HepG2 (cell line): ENCODE measurements at regions not wholly inside any gene's neighbourhood (a gene's known extent, or its start where the extent isn't known, plus 50 kb on each side); places are given as distances from the start of the nearest gene placed in this dataset.

Experiments used
- HCFC1 ChIP-seq: fragments of 150-350 bp; IDR thresholded peaks from 2 replicates; pipeline ENCODE4 v1.6.1; 2014; ENCODE audit warnings: low read depth, low read length
- ISX ChIP-seq: sonication (generic); formaldehyde crosslinking; conservative IDR thresholded peaks from 2 replicates; pipeline ENCODE4 v1.5.0; 2020; ENCODE audit warnings: missing genetic modification reagents
- REPIN1 ChIP-seq: sonication (generic); formaldehyde crosslinking; IDR thresholded peaks from 2 replicates; pipeline ENCODE4 v1.8.0; 2022; ENCODE audit warnings: missing genetic modification reagents, low read depth, mild to moderate bottlenecking, borderline replicate concordance
- SETDB1 ChIP-seq: sonication (generic); formaldehyde crosslinking; IDR thresholded peaks from 2 replicates; pipeline ENCODE4 v1.5.1; 2020; ENCODE audit warnings: missing genetic modification reagents, mild to moderate bottlenecking, borderline replicate concordance
- SIX4 ChIP-seq: sonication (generic); formaldehyde crosslinking; IDR thresholded peaks from 2 replicates; pipeline ENCODE4 v1.4.0; 2020; ENCODE audit warnings: missing genetic modification reagents
- YEATS4 ChIP-seq: sonication (generic); formaldehyde crosslinking; IDR thresholded peaks from 2 replicates; pipeline ENCODE4 v1.4.0; 2020; ENCODE audit warnings: missing genetic modification reagents, borderline replicate concordance
- ZBTB38 ChIP-seq: sonication (generic); formaldehyde crosslinking; IDR thresholded peaks from 2 replicates; pipeline ENCODE4 v1.5.1; 2020; ENCODE audit warnings: mild to moderate bottlenecking, missing genetic modification reagents
- ZFY ChIP-seq: sonication (generic); formaldehyde crosslinking; IDR thresholded peaks from 2 replicates; pipeline ENCODE4 v1.4.0; 2020; ENCODE audit warnings: missing genetic modification reagents
- ZNF33B ChIP-seq: sonication (generic); formaldehyde crosslinking; IDR thresholded peaks from 2 replicates; pipeline ENCODE4 v1.5.1; 2020; ENCODE audit warnings: mild to moderate bottlenecking, missing genetic modification reagents
- ZNF644 ChIP-seq: IDR thresholded peaks from 2 replicates; pipeline ENCODE4 v1.6.1; 2016; ENCODE audit warnings: low read depth
- TF ChIP-seq, protein P1 (sequence below): sonication (generic); formaldehyde crosslinking; IDR thresholded peaks from 2 replicates; pipeline ENCODE4 v1.5.0; 2020; ENCODE audit warnings: mild to moderate bottlenecking, missing genetic modification reagents, moderate library complexity
- TF ChIP-seq, protein P2 (sequence below): sonication (generic); formaldehyde crosslinking; IDR thresholded peaks from 2 replicates; pipeline ENCODE4 v1.8.0; 2022; ENCODE audit warnings: mild to moderate bottlenecking, missing genetic modification reagents, moderate library complexity
- TF ChIP-seq, protein P3 (sequence below): conservative IDR thresholded peaks from 2 replicates; pipeline ENCODE4 v1.6.1; 2018; ENCODE audit warnings: missing genetic modification reagents
- TF ChIP-seq, protein P4 (sequence below): sonication (generic); formaldehyde crosslinking; IDR thresholded peaks from 2 replicates; pipeline ENCODE4 v1.8.0; 2022; ENCODE audit warnings: mild to moderate bottlenecking, missing genetic modification reagents; ENCODE audit not compliant: insufficient replicate concordance
- TF ChIP-seq, protein P5 (sequence below): sonication (generic); formaldehyde crosslinking; IDR thresholded peaks from 2 replicates; pipeline ENCODE4 v1.4.0; 2020; ENCODE audit warnings: missing genetic modification reagents
- TF ChIP-seq, protein P6 (sequence below): sonication (generic); formaldehyde crosslinking; IDR thresholded peaks from 2 replicates; pipeline ENCODE4 v1.4.0; 2020; ENCODE audit warnings: missing genetic modification reagents

DNA sequence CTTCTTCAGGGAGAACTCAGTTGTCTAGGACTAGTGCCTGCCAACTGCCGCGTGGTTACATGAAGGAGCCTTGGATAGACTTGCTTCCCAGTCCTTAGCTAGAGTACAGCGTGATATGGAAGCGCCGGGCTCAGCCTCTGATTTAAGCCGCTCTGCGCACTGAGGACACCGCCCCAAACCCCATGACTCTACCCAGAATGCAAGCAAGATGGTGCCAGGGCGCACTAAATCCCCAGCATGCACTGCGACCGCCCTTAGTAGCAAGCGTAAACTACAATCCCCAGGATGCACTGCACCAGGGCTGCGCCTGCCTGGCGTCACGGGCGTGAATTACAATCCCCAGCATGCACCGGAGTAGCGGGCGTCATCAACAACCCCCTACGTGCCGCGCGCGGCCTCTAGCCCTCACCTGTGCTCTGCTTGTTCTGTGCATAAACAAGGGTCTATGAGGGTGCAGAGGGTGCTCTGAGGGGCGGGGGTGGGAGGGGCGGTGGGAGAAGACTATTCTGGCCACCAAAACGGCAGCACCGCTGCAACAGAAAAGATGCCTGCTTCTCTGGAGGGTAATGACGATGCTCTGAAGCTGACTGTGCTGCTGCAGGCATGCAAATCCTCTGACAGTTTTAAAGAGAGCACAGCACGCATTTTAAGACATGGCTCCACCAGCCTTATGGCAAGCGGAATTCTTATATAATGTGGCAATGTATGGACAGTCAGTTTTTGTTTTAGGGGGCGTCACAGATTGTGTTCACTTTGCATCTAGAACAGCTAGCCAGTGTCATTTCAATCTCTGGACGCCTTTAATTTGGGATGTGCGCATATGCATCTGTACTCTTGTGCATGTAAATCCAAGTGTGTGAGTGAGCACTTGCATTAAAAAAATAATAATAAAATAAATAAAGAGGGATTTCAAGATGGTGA, 282.5 kb upstream of the MYT1L start (continued):
- TF ChIP-seq, protein P1, sequence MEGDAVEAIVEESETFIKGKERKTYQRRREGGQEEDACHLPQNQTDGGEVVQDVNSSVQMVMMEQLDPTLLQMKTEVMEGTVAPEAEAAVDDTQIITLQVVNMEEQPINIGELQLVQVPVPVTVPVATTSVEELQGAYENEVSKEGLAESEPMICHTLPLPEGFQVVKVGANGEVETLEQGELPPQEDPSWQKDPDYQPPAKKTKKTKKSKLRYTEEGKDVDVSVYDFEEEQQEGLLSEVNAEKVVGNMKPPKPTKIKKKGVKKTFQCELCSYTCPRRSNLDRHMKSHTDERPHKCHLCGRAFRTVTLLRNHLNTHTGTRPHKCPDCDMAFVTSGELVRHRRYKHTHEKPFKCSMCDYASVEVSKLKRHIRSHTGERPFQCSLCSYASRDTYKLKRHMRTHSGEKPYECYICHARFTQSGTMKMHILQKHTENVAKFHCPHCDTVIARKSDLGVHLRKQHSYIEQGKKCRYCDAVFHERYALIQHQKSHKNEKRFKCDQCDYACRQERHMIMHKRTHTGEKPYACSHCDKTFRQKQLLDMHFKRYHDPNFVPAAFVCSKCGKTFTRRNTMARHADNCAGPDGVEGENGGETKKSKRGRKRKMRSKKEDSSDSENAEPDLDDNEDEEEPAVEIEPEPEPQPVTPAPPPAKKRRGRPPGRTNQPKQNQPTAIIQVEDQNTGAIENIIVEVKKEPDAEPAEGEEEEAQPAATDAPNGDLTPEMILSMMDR: peak; percentile 18; the same call in 1 of the 2 replicates
- TF ChIP-seq HCFC1 (peak; percentile 90), ISX (CRISPR knock-in tag) (no peak), REPIN1 (CRISPR knock-in tag) (no peak), ZBTB38 (CRISPR knock-in tag) (peak; percentile 70; the same call in 1 of the 2 replicates), SETDB1 (peak; percentile 92), SIX4 (CRISPR knock-in tag) (0 out of 2 replicates have a peak, but pooled peaks have one; percentile 18), ZNF644 (CRISPR knock-in tag) (peak; percentile 100), ZFY (CRISPR knock-in tag) (peak; percentile 74), ZNF33B (no peak), YEATS4 (CRISPR knock-in tag) (peak; percentile 22; the same call in 1 of the 2 replicates)
- TF ChIP-seq, protein P2, sequence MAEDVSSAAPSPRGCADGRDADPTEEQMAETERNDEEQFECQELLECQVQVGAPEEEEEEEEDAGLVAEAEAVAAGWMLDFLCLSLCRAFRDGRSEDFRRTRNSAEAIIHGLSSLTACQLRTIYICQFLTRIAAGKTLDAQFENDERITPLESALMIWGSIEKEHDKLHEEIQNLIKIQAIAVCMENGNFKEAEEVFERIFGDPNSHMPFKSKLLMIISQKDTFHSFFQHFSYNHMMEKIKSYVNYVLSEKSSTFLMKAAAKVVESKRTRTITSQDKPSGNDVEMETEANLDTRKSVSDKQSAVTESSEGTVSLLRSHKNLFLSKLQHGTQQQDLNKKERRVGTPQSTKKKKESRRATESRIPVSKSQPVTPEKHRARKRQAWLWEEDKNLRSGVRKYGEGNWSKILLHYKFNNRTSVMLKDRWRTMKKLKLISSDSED (CRISPR knock-in tag): no peak
- TF ChIP-seq, protein P3, sequence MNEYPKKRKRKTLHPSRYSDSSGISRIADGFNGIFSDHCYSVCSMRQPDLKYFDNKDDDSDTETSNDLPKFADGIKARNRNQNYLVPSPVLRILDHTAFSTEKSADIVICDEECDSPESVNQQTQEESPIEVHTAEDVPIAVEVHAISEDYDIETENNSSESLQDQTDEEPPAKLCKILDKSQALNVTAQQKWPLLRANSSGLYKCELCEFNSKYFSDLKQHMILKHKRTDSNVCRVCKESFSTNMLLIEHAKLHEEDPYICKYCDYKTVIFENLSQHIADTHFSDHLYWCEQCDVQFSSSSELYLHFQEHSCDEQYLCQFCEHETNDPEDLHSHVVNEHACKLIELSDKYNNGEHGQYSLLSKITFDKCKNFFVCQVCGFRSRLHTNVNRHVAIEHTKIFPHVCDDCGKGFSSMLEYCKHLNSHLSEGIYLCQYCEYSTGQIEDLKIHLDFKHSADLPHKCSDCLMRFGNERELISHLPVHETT (CRISPR knock-in tag): no peak
- TF ChIP-seq, protein P4, sequence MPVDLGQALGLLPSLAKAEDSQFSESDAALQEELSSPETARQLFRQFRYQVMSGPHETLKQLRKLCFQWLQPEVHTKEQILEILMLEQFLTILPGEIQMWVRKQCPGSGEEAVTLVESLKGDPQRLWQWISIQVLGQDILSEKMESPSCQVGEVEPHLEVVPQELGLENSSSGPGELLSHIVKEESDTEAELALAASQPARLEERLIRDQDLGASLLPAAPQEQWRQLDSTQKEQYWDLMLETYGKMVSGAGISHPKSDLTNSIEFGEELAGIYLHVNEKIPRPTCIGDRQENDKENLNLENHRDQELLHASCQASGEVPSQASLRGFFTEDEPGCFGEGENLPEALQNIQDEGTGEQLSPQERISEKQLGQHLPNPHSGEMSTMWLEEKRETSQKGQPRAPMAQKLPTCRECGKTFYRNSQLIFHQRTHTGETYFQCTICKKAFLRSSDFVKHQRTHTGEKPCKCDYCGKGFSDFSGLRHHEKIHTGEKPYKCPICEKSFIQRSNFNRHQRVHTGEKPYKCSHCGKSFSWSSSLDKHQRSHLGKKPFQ (CRISPR knock-in tag): no peak
- TF ChIP-seq, protein P5, sequence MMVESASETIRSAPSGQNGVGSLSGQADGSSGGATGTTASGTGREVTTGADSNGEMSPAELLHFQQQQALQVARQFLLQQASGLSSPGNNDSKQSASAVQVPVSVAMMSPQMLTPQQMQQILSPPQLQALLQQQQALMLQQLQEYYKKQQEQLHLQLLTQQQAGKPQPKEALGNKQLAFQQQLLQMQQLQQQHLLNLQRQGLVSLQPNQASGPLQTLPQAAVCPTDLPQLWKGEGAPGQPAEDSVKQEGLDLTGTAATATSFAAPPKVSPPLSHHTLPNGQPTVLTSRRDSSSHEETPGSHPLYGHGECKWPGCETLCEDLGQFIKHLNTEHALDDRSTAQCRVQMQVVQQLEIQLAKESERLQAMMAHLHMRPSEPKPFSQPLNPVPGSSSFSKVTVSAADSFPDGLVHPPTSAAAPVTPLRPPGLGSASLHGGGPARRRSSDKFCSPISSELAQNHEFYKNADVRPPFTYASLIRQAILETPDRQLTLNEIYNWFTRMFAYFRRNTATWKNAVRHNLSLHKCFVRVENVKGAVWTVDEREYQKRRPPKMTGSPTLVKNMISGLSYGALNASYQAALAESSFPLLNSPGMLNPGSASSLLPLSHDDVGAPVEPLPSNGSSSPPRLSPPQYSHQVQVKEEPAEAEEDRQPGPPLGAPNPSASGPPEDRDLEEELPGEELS: peak; percentile 42; the same call in 1 of the 2 replicates
- TF ChIP-seq, protein P6, sequence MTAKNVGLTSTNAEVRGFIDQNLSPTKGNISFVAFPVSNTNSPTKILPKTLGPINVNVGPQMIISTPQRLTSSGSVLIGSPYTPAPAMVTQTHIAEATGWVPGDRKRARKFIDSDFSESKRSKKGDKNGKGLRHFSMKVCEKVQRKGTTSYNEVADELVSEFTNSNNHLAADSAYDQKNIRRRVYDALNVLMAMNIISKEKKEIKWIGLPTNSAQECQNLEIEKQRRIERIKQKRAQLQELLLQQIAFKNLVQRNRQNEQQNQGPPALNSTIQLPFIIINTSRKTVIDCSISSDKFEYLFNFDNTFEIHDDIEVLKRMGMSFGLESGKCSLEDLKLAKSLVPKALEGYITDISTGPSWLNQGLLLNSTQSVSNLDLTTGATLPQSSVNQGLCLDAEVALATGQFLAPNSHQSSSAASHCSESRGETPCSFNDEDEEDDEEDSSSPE (CRISPR knock-in tag): peak; percentile 24; the same call in 1 of the 2 replicates
